ENCODE measurements at regions not wholly inside any gene's neighbourhood (a gene's known extent, or its start where the extent isn't known, plus 50 kb on each side); places are given as distances from the start of the nearest gene placed in this dataset.

DNA sequence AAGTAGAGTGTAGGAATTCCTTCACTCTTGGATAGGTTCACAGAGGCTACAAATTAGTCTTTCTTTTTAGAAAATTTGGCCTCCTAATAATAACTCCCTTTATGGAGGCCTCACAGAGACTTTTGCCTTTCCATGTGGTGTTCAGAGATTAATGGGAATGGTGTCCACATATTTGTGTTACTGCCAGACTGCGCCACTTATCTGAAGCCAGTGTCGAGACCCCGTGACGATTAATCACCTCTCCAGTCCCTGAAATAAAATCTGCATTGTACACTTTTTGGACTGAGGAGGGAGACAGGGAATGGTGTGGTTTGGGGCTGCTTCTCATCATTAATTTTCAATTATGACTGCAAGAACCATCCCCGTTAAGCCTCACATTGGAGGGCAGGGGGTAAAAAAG is 980.5 kb downstream of the FLRT2 start:
- Mint-ChIP-seq H3K4me3 (no peak overlapping the region), H3K27me3 (no peaks in the 10 kb centered on the region), H3K27ac (no peak overlapping the region), H3K4me1 (ENCODE audit: low read depth) (no peaks in the 10 kb centered on the region), H3K36me3 (ENCODE audit: low read depth) (no peaks in the 10 kb centered on the region), H3K9me3 (peaks cover 5% of the 10 kb centered on the region)

GRCh38 chr14:86505808-86506207 is 975.9 kb downstream of the FLRT2 start:
- Mint-ChIP-seq H3K27ac (no peak overlapping the region), H3K4me3 (no peak overlapping the region), H3K9me3 (no peaks in the 10 kb centered on the region), H3K36me3 (ENCODE audit: low read depth) (no peaks in the 10 kb centered on the region), H3K27me3 (no peaks in the 10 kb centered on the region), H3K4me1 (ENCODE audit: low read depth) (peaks cover 13% of the 10 kb centered on the region)

DNA sequence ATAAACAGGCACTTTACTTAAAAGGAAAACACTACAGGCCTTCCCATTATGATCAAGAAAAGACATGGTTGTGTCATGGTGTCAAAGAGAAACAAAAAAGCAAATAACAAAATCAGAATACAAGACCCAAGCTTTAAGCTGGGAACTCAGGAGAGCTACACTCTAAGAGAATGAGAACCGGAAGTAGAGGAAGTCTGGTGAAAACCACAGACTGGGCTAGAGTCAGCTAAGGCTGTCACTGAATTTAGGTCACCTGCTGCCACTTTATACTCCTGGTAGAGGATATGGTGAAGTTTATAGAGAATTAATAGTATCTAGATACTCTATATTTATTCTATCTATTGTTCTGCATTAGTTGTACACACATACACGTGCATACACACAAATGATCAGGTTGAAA is 971.7 kb downstream of the FLRT2 start:
- Mint-ChIP-seq H3K36me3 (ENCODE audit: low read depth) (no peaks in the 10 kb centered on the region), H3K27me3 (no peaks in the 10 kb centered on the region), H3K9me3 (no peaks in the 10 kb centered on the region), H3K4me1 (ENCODE audit: low read depth) (peaks cover 13% of the 10 kb centered on the region), H3K27ac (no peak overlapping the region), H3K4me3 (no peak overlapping the region)

- H3K27me3 Mint-ChIP-seq, result no peaks in the 10 kb centered on the region
- H3K9me3 Mint-ChIP-seq, result peaks cover 9% of the 10 kb centered on the region
- H3K36me3 Mint-ChIP-seq (ENCODE audit: low read depth), result no peaks in the 10 kb centered on the region
- H3K4me1 Mint-ChIP-seq (ENCODE audit: low read depth), result no peaks in the 10 kb centered on the region
- no peak overlapping the region for H3K27ac Mint-ChIP-seq
- no peak overlapping the region for H3K4me3 Mint-ChIP-seq
Measured at GRCh38 chr14:86491743-86492142, 961.8 kb downstream of the FLRT2 start.

GRCh38 chr14:86481104-86481503 is 951.2 kb downstream of the FLRT2 start:
- Mint-ChIP-seq H3K27me3 (no peaks in the 10 kb centered on the region), H3K36me3 (ENCODE audit: low read depth) (no peaks in the 10 kb centered on the region), H3K4me3 (no peak overlapping the region), H3K27ac (no peak overlapping the region), H3K4me1 (ENCODE audit: low read depth) (no peaks in the 10 kb centered on the region), H3K9me3 (peaks cover 4% of the 10 kb centered on the region)

DNA sequence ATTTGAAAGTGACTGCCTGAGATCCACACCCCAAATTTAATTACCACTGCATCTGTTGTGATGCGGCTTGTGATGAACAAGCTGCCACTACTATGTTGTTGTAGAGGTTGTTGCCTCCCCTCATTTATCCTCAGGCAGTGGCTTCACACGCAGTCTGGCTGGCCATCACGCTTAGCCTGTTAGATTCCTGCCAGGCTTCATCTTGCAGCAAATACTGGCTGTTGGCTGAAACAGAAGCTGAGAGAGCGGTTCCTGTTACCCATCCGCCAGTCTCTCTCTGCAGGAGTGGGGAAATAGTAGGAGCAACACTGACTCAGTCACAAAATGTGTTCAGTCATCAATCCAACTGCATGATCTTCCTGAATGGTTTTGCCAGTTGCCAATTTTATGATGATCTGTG is 934.4 kb downstream of the FLRT2 start:
- no peak overlapping the region for H3K4me3 Mint-ChIP-seq
- peaks cover 4% of the 10 kb centered on the region for H3K9me3 Mint-ChIP-seq
- H3K36me3 Mint-ChIP-seq (ENCODE audit: low read depth), result no peaks in the 10 kb centered on the region
- peaks cover 3% of the 10 kb centered on the region for H3K4me1 Mint-ChIP-seq (ENCODE audit: low read depth)
- no peaks in the 10 kb centered on the region for H3K27me3 Mint-ChIP-seq
- no peak overlapping the region for H3K27ac Mint-ChIP-seq

DNA sequence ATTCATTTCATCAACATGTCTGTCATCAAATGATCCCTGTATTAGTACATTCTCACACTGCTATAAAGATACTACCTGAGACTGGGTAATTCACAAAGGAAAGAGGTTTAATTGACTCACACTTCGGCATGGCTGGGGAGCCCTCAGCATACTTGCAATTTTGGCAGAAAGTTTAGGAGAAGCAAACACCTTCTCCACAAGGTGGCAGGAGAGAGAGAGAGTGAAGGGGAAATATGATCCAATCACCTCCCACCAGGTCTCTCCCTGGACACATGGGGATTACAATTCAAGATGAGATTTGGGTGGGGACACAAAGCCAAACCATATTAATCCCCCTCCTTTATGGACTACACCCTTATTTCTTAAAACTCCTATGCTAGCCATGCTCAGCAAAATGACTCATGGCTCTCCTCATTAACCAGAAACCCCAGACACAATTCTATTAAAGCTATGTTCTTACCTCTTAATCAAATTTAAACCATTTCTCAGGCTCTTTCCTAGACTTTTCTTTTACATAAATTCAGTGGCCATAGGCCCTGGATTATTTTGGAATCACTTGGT is 932.3 kb downstream of the FLRT2 start:
- H3K27me3 Mint-ChIP-seq, result no peaks in the 10 kb centered on the region
- no peak overlapping the region for H3K4me3 Mint-ChIP-seq
- H3K36me3 Mint-ChIP-seq (ENCODE audit: low read depth), result no peaks in the 10 kb centered on the region
- no peak overlapping the region for H3K27ac Mint-ChIP-seq
- H3K4me1 Mint-ChIP-seq (ENCODE audit: low read depth), result peaks cover 3% of the 10 kb centered on the region
- H3K9me3 Mint-ChIP-seq, result no peaks in the 10 kb centered on the region

- H3K27ac Mint-ChIP-seq, result no peak overlapping the region
- no peaks in the 10 kb centered on the region for H3K9me3 Mint-ChIP-seq
- no peaks in the 10 kb centered on the region for H3K36me3 Mint-ChIP-seq (ENCODE audit: low read depth)
- H3K4me3 Mint-ChIP-seq, result no peak overlapping the region
- H3K4me1 Mint-ChIP-seq (ENCODE audit: low read depth), result peaks cover 3% of the 10 kb centered on the region
- H3K27me3 Mint-ChIP-seq, result no peaks in the 10 kb centered on the region
Measured at GRCh38 chr14:86457481-86458135, 927.7 kb downstream of the FLRT2 start.

DNA sequence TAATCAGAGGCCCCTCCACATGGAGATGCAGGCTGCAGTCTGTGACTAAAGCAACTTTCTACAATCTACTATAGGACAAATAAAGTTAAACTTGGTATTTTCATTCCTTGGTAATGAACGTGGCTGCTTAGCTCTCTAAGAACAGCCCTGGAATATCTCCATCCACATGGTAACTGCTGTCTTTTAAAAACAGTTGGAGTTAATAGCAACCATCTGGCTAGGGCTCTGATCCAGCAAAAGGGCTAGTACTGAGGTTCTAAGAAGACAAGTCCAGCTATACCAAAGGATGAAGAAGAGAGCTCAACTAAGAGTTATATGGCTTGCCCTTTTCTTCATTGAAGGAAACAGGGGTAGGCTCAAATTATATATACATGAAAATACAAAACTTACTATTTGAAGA is 920.1 kb downstream of the FLRT2 start:
- Mint-ChIP-seq H3K9me3 (no peaks in the 10 kb centered on the region), H3K27ac (no peak overlapping the region), H3K36me3 (ENCODE audit: low read depth) (no peaks in the 10 kb centered on the region), H3K4me1 (ENCODE audit: low read depth) (no peaks in the 10 kb centered on the region), H3K4me3 (no peak overlapping the region), H3K27me3 (no peaks in the 10 kb centered on the region)

- no peak overlapping the region for H3K4me3 Mint-ChIP-seq
- H3K4me1 Mint-ChIP-seq (ENCODE audit: low read depth), result no peaks in the 10 kb centered on the region
- H3K27ac Mint-ChIP-seq, result no peak overlapping the region
- no peaks in the 10 kb centered on the region for H3K36me3 Mint-ChIP-seq (ENCODE audit: low read depth)
- H3K9me3 Mint-ChIP-seq, result no peaks in the 10 kb centered on the region
- no peaks in the 10 kb centered on the region for H3K27me3 Mint-ChIP-seq
Measured at GRCh38 chr14:86442135-86442534, 912.2 kb downstream of the FLRT2 start.

DNA sequence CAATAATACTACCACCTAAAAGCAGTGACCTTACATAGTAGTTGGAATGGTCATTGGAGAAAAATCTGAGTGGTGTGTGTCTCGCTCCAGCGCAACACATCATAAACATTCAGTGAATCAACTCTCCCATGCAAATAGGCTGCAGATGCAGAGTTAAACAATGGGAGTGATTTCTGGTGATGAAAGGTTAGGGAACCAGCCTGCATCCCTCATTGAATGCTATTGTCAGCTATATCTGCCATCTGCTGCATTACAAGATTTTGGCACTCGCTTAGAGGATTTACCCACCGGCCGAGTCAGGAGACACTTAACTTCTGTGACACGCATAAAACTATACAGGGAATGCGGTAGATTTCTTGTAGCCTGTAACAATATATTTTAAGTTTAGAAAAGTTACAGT is 900.9 kb downstream of the FLRT2 start:
- peaks cover 3% of the 10 kb centered on the region for H3K9me3 Mint-ChIP-seq
- no peak overlapping the region for H3K27ac Mint-ChIP-seq
- no peak overlapping the region for H3K4me3 Mint-ChIP-seq
- no peaks in the 10 kb centered on the region for H3K4me1 Mint-ChIP-seq (ENCODE audit: low read depth)
- no peaks in the 10 kb centered on the region for H3K36me3 Mint-ChIP-seq (ENCODE audit: low read depth)
- H3K27me3 Mint-ChIP-seq, result no peaks in the 10 kb centered on the region

- Mint-ChIP-seq H3K4me3 (no peak overlapping the region), H3K36me3 (ENCODE audit: low read depth) (no peaks in the 10 kb centered on the region), H3K27me3 (no peaks in the 10 kb centered on the region), H3K27ac (no peak overlapping the region), H3K4me1 (ENCODE audit: low read depth) (no peaks in the 10 kb centered on the region), H3K9me3 (no peaks in the 10 kb centered on the region)
Measured at GRCh38 chr14:86423214-86423613, 893.3 kb downstream of the FLRT2 start.

- Mint-ChIP-seq H3K9me3 (peaks cover 4% of the 10 kb centered on the region), H3K27me3 (no peaks in the 10 kb centered on the region), H3K4me3 (no peak overlapping the region), H3K36me3 (ENCODE audit: low read depth) (no peaks in the 10 kb centered on the region), H3K4me1 (ENCODE audit: low read depth) (no peaks in the 10 kb centered on the region), H3K27ac (no peak overlapping the region)
Measured at GRCh38 chr14:86420131-86420530, 890.2 kb downstream of the FLRT2 start.

GRCh38 chr14:86414146-86414545 is 884.2 kb downstream of the FLRT2 start:
- no peak overlapping the region for H3K27ac Mint-ChIP-seq
- H3K9me3 Mint-ChIP-seq, result peaks cover 7% of the 10 kb centered on the region
- no peaks in the 10 kb centered on the region for H3K4me1 Mint-ChIP-seq (ENCODE audit: low read depth)
- H3K4me3 Mint-ChIP-seq, result no peak overlapping the region
- H3K36me3 Mint-ChIP-seq (ENCODE audit: low read depth), result no peaks in the 10 kb centered on the region
- H3K27me3 Mint-ChIP-seq, result no peaks in the 10 kb centered on the region

DNA sequence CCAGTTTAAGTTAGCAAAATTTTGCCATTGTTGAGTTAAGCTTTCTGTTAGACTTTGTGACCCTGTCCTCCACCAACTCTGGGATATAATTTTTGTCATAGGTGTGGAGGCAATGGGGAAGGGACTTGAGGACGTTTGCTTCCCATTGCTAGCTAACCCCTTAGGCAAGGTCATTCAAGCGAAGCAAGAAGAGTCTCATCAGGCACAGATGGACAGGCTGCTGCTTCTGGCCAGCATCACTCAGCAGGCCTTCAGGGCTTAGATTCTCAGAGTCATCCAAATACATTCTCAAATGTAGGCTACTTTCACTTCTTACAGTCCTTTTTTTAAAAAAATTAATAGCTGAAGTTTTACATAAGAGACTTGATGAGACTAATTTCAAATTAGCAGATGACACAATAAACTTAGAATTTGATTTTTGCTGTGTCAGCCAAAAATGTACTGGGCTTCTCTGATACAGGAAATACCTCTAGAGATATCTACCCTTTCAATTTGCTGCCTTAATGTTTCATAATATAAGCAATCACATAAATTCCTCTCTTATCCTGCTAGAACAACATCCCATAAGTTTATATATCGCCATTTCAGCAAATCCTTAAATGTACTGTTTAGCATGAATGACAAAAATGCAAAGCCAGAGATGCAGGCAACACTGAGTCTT is 875.2 kb downstream of the FLRT2 start:
- no peak overlapping the region for H3K27ac Mint-ChIP-seq
- H3K4me3 Mint-ChIP-seq, result no peak overlapping the region
- H3K9me3 Mint-ChIP-seq, result peaks cover 4% of the 10 kb centered on the region
- H3K27me3 Mint-ChIP-seq, result no peaks in the 10 kb centered on the region
- H3K36me3 Mint-ChIP-seq (ENCODE audit: low read depth), result no peaks in the 10 kb centered on the region
- no peaks in the 10 kb centered on the region for H3K4me1 Mint-ChIP-seq (ENCODE audit: low read depth)

DNA sequence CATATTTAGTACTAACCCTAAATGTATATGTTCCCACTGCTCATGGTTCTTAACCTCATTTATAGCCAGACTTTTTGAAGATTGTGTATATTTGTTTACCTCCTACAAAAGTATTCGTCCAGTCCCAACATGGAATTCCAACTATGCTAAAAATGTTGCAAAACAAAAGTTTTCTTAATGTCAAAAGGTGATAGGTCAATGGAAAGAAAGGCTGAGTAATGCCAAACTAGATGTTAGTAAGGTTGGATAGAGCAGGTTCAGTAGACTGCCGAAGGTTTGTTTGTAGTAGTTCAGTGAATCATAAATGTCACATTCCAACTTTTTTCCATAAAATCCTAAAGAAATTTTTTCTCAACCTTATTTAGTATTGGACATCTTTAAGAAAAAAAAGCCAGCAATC is 874.5 kb downstream of the FLRT2 start:
- Mint-ChIP-seq H3K36me3 (ENCODE audit: low read depth) (no peaks in the 10 kb centered on the region), H3K4me1 (ENCODE audit: low read depth) (no peaks in the 10 kb centered on the region), H3K27me3 (no peaks in the 10 kb centered on the region), H3K4me3 (no peak overlapping the region), H3K9me3 (peaks cover 4% of the 10 kb centered on the region), H3K27ac (no peak overlapping the region)

All from stimulated activated naive CD8-positive, alpha-beta T cell treated with anti-CD3 and anti-CD28 coated beads, Interleukin-15, Interleukin-2, amounts not matched to agents 100 ng/mL and 50 ng/mL, for 24 hours (primary cell).